ENCODE measurements at regions not wholly inside any gene's neighbourhood (a gene's known extent, or its start where the extent isn't known, plus 50 kb on each side); places are given as distances from the start of the nearest gene placed in this dataset.

DNA sequence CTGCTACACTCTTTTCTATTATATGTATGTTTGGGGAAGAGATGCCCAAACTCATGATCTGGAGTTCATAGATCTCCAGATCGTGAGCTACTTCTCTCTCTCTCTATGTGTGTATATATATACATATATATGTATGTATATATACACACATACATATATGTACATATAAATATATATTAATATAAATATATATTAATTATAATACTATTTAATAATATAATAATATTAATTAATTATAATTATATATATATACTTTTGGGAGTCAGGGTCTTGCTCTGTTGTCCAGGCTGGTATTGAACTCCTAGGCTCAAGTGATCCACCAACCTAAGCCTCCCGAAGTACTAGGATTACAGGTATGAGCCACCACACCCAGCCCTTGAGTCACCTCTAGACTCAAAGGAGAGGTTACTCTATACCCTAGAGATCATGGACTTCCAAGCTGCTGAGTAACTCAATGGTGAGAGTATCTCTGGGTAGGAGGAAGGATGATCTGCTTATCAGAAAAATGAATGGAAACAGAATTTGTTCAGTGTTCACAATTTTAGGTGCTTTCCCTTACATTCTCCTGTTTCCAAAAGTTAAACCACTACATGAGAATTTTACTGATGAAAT, 463.5 kb upstream of the TRIB2 start:
- DNase-seq (ENCODE audit: low read depth, low spot score) = no peak

DNA sequence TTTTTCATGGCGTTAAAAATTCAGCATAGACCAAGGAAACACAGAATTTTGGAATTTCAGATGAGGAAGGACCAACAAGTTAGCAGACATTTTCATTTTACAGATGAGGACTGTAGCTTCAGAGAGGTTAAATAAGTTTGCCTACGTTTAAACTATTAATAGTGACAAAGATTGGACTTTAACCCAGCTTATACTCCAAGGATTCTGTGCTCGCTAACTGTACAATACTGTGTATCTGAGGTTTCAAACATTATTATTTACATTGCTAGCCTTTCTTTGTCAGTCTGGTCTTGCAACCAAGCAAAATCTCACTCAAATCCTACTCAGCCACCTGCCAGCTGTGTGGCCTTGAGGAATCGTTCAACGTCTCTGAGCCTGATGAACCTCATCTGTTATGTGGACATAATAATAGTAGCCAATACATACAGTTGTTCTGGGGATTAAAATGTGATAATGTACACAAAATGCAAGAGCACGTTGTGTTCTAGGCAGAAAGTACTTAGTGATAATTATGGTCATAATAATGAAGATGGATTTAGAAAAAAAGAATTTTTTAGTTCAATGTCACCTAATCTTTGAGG, 462.4 kb upstream of the TRIB2 start:
- no peak for DNase-seq (ENCODE audit: low read depth, low spot score)

DNA sequence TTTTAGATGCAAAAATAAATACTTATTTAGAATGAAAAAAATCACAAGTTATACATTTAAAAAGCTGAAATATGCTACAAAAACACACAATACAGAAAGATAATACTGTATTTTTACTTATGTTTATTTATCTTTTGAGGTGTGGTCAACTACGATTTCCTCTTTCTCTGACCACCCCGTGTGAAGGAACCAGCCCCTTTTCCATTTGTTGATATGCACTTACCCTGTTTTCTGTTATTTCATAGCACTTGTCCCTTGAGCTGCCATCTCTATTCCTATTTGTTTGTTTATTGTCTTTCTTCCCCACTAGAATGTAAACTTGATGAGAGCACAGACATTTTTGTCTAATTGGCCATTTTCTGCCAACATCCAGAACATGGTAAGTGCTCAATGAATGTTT, 460.5 kb upstream of the TRIB2 start:
- DNase-seq (ENCODE audit: low read depth, low spot score) = no peak

DNA sequence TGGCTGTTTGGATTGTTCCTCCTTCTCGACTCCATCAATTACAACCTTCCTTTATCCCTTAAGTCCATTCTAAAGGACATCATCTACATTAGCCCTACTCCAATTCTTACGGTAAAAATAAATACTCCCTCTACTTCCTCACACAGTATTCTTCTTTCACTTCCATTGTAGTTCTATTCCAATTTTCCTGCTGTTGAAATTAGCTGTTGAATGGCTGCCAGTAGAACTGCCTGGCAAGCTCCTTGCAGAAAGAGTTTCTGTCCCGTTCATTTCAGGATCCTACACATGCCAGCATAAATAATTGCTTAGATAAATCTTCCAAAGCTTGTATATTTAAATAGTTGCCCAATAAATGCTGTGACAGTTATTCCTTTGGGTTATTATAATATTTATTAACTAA, 459.3 kb upstream of the TRIB2 start:
- DNase-seq (ENCODE audit: low read depth, low spot score) = no peak

DNA sequence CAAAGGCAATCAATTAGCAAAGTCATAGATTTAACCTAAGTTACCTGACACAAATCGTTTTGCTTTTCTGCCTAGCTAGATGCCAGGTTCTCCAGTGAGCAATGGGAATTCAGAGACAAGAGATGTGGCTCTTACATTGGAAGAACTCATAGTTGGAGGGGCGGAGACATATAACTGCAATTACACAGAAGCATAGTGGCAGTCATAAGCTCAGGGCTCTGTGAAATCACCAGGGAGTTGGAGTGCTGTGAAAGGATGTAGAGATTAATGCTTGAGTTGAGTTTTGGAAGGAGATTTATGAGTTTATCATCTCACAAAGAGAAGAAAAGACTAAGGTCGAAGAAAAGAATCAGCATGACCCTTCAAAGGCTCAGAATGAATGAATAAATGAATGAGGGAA, 457.2 kb upstream of the TRIB2 start:
- DNase-seq (ENCODE audit: low read depth, low spot score) = no peak

DNA sequence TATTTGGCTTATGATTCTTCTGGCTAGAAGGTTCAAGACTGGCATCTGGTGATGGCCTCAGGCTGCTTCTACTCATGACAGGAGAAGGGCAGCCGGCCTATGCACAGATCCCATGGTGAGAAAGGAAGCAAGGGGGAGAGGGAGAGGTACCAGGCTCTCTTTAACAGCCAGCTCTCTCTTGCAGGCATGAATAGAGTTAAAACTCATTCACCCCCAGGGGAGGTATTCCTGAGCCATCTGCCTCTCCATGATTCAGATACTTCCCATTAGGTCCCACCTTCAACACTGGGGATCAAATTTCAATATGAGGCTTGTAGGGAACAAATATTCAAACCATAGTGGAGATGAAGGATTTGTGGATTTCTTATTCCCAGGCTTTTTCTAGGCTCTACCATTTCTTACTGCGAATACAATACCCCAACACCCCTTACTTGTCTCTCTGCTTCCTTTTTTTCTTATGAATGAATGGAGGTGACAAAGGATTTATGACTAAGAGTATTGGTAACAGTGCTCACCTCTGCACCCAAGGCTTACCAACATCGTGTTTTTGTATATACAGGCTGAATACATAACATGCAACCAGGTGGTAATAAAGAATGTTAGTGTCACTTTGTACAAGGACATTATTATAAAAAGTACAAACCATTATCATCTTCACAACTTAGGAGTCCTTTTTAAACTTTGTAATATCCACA, 454.6 kb upstream of the TRIB2 start:
- DNase-seq (ENCODE audit: low read depth, low spot score) = no peak

DNA sequence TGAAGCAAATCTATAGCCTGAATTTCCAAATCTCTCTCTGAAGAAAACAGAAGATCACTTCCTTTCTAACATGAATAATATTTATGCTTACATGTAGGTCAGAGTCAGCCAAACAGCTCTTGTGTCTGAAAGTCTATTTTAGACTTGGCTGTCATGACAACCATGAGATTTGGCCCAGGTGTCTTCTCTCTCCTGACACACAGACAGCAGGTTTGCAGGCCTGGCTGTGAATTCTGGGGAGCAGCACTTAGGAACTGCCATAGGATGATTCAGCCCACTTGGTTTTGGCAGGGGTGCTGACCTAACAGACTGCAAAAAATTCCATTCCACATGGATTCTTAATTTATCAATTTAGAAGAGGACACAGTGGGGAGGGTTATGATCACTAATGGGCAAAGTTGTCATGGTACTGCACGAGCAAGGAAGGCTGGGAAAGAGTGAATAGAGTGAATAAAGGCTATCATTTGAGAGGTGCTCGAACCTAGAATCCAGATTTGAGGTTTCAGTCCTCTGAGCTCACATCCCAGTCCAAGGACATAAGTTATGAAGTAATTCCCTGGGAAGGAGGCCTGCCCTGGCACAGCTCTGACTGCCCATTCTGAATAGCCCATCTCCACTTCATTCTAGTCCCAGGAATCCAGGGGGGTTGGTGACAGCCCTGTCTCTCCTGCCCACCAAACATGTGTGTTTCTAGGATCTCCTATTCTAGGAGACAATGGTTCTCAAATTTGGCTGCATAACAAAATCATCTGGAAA, 453.9 kb upstream of the TRIB2 start:
- no peak for DNase-seq (ENCODE audit: low read depth, low spot score)

DNA sequence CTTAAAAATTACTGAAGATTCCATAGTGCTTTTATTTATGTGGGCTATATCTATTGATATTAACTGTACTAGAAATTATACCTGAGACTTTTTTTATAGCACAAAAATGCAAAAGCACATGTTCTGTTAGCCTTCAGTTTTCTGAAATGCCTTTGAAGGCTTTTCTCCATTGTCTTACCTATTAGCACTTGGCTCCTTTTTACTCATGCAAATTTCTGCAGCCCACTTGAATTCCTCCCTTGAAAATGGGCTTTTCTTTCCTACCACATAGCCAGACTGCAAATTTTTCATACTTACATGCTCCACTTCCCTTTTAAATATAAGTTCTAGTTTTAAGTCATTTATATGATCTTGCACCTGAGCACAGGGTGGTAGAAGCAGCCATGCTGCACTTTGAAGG, 453.0 kb upstream of the TRIB2 start:
- DNase-seq (ENCODE audit: low read depth, low spot score) = no peak

DNA sequence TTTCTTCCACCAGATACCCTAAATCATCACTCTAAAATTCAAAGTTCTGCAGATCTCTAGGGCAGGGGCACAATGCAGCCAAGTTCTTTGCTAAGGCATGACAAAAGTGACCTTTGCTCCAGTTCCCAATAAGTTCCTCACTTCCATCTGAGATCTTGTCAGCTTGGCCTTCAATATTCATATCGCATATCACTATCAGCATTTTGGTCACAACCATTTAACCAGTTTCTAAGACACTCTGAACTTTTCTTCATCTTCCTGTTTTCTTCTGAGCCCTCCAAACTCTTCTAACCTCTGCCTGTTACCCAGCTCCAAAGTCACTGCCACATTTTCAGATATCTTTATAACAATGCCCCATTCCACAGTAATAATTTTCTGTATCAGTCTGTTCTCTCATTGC, 452.6 kb upstream of the TRIB2 start:
- DNase-seq (ENCODE audit: low read depth, low spot score) = no peak

DNA sequence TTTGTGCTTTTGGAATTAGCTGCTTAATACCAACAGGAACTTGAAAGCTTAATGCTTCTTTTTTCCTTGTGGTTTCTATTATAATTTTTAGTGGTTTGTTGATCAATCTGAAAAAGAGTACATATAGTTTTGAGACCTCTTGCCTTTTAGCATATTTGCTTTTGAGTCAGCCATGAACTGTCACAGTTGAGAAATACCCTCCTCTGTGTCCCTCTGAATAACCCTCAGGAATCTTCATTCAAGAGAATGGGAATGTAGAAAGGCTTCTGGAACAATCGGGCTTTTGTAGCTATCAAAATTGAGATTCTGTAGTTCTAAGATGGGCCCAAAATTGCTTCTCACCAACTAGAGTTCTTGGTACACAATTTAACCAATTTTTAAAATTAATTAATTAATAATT, 451.1 kb upstream of the TRIB2 start:
- no peak for DNase-seq (ENCODE audit: low read depth, low spot score)

DNA sequence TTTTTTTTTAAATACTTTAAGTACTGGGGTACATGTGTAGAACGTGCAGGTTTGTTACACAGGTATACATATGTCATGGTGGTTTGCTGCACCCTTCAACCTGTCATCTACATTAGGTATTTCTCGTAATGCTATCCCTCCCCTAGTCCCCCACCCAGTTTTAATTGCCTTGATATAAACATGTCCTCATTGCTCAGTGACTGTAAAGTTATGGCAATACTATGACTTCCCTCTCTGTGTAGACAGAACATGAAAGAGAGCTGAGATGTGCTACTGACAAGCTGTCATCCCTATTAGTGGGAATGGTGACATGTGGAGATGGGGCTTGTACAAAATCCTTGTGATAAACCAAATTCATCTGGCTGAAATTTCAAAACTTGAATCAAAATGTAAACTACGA, 449.7 kb upstream of the TRIB2 start:
- DNase-seq (ENCODE audit: low read depth, low spot score) = no peak

DNA sequence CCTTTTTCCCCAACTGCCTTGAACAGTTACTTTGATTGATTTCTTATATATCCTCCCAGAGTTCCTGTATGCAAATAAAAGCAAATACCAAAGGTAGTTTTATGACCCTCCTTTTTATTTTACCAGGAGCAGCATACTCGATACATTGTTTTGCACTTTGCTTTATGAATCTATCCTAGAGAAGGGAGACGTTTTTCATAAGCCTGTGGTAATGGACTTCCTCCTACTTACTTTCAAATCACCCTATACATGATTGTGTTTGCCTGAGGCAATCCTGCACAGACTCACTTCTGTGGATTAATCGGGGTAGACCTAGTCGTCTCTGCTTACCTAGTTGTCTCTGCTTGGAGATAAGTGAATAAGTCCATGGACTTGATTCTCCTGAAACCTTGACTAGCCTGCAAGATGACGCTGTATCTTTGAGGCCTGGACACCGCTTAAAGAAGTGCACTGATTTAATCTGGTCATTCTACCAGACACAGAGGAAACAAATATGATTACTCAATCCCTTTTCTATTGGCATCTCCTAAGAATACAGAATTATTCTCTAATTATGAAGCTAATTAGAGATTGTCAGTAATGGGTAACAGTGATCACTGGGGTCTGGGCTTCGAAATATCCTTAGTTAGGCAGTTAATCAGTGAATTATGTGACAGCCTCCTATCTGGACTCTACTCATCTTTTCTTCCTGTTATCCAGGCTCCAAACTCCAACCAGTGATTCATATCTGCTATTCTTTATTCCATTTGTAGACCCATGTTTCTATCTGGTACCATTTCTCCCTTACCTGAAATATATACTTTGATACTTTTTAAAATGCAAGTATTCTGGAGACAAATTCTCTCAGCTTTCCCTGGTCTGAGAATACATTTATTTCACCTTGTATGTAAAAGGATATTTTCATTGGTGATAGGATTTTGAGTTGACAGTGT, 447.4 kb upstream of the TRIB2 start:
- no peak for DNase-seq (ENCODE audit: low read depth, low spot score)

DNA sequence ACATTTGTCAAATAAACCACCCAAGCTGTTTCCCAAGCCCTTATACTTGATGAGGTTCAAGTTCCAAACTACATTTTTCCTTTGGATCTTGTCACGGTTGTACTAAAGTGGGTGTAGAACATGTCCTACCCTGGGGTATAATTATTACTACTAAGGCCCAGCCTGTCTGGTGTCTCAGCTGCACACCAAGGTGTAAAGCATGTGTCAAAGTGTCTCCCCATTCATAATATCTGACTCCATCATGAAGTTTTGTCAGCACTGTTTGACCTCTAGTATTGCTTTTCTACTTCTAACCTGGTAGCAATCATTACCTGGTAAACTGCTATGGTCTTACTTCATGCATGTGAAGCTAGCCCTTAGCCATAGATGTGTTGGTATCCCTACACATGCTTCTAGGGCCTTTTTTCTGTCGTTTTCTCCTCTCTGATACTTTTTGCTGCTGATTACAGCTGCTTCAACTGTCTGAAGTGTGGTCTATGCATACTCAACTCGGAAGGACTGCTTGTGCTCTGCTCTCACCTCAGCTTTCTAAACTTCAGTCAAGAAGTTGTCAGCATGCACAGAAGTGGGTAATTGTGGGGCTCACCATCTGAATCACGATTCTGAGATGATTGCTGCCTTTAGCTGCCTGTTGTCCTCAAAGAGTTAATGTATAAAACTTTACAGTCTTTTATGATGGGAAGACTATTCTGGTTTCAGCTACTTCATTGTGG, 445.7 kb upstream of the TRIB2 start:
- DNase-seq (ENCODE audit: low read depth, low spot score) = no peak

DNA sequence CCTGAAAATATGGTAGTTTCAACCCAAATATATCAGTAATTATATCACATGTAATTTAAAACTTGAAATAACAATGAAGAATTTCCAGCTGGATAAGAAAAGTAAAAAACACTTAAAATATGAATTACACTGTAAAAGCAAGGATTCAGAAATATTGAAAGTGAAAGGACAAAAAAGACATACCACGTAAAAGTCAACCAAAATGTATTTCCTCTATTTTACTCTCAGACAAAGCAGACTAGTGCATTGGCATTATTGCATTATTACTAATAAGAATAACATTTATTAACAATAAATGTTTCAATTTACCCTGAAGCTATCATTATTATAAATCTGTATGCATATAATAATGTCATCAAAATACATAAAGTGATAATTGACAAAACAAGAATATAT, 445.1 kb upstream of the TRIB2 start:
- no peak for DNase-seq (ENCODE audit: low read depth, low spot score)

DNA sequence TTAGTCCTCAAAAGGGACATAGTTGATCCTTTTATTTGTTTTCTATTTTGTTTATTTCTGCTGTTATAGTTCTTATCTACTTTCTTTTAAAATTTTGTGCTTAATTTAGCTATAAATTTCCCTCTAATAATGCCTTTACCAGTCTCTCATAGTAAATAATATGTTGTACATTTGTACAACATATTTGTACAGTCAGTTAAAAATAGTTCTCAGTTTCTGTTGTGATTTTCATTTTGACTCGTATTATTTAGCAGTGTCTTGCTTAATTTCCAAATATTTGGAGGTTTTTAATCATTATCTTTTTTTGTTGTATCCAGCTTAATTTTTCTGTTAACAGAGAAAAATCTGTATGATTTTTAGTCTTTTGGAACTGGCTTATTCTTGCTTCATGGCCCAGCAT, 443.6 kb upstream of the TRIB2 start:
- no peak for DNase-seq (ENCODE audit: low read depth, low spot score)

DNA sequence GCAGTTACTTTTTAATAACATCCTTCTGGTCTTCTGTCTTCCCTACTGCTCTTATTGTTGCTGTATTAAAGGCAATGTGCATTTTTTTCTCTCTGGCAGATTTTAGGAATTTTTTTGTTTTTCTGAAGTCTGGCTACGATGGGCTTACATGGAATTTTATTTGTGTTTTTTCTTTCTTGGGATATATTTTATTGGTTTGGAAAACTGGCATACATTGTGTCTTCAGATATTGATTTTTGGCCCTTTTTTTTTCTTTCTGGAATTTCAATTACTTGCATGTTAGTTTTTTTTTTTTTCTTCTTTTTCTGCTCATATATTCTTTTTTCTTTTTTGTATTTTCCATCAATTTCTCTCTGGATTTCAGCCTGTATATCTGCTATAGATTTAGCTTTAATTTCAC, 442.1 kb upstream of the TRIB2 start:
- DNase-seq (ENCODE audit: low read depth, low spot score) = no peak

DNA sequence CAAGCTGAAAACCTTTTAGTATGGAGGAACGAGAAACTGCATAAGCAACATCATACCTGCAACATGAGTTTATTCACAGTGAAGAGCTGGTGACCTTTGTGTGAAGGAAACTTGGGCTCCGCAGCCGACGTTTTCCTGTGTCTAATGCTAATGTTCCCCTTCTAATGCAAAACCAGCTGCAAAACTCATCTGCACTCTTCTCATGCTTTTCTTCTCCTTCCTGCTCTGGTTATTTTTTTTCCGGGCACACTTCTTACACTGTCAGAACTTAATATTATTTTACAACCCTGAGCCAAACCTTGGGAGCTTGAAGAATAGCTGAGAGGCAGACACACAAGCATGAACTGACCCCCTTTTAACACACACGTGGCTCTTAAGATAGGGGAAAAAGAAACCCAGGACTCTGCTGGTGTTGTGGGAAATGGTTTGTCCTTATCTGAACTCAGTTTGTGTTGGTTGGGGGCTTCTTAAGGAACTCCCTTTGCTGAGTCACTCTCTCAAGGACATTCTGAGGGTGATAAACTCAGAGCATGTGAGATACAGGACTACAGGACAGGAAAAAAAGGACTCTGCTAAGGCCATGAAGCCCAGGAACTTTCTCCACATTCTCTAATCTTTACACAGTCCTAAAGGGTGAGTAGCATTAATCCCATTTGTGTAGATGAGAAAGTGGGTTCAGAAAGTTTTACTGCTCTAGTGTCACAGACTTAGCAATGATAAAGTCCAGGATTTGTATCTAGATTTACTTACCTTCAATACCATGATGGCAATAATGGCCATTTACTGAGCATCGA, 439.3 kb upstream of the TRIB2 start:
- DNase-seq (ENCODE audit: low read depth, low spot score) = no peak

DNA sequence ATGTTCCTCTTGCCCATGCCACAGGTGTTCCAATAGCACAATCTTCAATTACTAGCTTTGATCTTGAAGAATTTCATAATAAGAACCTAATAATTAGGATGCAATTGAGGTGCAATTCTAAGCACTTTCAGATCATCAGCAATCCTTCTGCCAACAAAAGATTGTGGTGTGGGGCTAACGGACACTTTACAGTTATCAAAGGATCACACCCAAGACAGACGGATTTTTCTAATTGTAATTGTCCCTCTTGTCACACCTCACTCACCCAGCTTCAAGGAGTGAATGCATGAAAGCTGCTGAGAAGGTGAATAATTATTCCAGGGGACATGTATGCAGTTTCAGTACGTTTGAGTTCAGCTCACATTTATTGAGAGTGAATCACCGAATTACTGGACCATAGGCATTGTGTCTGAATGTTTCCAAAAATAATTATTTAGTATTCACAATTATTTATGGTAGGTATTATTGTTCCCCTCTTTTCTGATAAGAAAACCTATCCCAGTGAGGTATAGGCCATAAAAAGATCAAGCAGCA, 438.5 kb upstream of the TRIB2 start:
- no peak for DNase-seq (ENCODE audit: low read depth, low spot score)

DNA sequence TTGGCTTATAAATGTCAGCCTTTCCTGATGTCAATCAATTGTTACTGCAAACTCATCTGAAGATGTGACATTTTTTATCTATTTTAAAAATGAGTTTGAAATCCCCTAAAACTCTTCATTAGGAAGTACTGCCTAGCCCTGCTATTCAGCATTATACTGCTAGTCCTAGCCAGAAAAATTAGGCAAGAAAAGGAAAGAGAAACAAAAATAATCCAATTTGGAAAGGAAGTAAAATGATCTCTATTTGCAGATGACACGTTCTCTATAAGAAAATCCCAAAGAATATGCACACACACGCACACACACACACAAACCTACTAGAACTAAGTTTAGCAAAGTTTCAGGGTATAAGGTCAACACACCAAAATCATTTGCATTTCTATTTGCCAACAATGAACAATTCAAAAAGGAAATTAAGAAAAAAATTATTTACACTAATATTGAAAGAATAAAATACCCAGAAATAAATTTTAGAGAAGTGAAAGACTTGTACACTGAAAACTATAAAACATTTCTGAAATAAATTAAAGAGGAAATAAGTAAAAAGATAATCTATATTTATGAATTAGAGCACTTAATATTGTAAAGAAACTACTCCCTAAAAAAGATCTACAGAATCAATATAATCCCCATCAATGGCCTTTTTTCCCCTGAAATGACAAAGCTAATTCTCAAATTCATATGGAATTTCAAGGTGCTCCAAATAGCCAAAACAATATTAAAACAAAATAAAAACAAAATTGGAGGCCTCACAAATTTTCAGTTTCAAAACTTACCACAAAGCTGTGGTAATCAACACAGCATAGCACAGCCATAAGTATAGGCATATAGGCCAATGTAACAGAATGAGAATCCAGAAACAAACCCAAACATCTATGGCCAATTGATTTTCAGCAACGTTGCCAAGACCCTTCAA, 433.7 kb upstream of the TRIB2 start:
- no peak for DNase-seq (ENCODE audit: low read depth, low spot score)
